NCI-H1436 treated with DMSO at 0.1 percent for 48 hours (cell line): ENCODE measurements at regions not wholly inside any gene's neighbourhood (a gene's known extent, or its start where the extent isn't known, plus 50 kb on each side); places are given as distances from the start of the nearest gene placed in this dataset.

Source experiments
- DNase-seq: peaks from one replicate; lab custom pipeline; 2025; lab: John Stamatoyannopoulos, UW

DNA sequence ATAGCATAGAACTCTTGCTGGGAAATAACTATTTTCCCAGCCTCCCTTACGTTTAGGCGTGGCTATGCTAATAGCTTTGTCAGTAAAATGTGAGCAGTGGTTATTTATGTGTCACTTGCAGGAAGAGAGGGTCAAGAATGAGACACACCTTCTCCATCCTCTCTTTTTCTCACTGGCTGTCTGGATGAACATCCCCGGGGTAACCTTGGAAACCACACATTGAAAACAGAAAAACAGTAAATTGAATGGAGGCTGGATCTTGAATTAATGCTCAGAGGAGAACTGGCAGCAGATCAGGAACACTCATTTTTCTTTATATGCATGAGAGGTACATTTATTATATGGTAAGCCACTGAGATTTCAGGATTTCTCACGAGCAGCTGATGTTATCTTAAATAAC, 127.6 kb downstream of the DNAJB9 start:
- no peak for DNase-seq

DNA sequence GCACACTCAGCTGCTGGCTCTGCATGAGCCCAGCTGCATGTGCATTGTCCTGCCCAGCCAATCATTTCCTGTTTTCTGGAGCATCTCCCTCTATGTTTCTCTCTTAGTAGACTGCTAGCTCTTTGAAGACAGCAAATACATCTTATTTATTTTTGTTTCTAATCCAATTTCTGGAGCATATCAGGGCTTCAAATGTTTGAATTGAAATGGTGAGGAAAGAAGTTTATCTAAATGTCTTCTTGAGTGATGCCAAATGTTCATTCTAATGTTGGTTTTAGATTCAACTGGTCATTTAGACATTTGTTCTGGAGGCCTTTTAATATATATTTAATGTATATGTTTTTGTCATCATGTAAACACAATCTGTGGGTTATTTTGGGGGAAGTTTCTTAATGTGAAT, 141.9 kb downstream of the DNAJB9 start:
- no peak for DNase-seq

DNA sequence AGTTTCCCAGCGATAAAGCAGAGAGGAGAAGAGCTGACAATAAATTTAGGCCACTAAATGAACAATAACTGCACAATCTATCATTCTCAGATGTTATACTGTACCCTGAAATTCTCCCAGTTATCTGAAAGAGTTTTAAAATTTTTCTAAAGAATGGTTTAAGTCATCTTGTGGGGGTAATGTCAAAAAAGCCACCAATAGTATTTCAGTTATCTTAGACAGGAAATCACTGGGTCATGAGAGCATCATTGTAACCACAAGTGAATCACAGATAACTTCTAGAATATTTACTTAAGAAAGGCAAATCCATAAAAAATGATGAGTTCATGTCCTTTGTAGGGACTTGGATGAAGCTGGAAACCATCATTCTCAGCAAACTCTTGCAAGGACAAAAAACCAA, 147.1 kb downstream of the DNAJB9 start:
- no peak for DNase-seq

DNA sequence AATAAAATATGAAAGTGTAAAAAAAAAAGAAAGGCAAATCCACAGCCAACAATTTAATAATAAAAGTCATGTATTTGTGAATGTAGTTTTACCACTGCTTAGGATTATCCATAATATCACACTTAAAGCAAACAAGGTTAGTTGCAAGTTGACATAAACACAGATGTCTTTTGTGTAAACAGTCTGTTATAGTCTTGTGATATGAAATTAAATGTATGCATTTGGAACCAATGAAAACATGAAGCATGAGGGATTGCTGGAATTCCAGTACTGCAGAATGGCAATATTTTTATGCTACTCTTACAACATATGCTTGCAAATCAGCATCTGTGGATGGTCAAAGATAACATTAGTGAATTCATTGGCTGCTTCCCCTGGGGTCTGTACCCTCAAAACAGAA, 148.1 kb downstream of the DNAJB9 start:
- no peak for DNase-seq

DNA sequence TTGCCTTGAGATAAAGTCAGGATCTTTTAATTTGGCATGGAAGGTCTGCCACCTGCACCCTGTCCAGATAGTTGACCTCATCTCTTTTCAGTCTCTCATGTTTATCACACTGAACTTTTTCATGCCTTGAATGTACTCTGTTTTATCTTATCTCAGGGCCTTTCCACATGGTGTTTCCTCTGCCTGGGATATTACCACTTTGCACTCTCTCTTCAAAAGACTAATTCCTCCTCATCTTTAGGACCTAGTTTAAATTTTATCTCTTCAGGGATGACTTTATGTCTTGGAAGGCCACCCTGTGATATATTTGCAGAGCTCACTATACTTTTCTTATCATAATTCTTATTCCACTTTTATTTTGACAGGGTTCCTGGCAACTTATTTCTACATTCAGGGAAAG, 150.0 kb downstream of the DNAJB9 start:
- no peak for DNase-seq

DNA sequence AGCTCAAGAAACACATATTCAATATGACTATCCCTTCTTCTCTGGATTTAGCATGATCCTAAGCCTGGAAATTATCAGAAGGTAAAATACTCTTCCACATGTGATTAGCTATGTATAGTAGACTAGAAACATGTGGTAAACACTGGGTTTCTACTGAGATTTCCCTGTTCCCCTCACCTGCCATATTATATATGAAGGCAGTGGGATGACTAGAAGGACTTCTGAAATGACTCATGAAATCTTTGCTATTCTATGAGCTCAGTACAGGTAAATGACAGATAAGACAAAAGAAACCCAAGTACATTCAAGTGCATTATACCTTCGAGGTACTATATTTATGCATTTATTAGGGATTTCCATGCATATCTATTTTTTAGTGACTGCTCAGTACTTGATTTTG, 152.9 kb downstream of the DNAJB9 start:
- DNase-seq, result no peak

DNA sequence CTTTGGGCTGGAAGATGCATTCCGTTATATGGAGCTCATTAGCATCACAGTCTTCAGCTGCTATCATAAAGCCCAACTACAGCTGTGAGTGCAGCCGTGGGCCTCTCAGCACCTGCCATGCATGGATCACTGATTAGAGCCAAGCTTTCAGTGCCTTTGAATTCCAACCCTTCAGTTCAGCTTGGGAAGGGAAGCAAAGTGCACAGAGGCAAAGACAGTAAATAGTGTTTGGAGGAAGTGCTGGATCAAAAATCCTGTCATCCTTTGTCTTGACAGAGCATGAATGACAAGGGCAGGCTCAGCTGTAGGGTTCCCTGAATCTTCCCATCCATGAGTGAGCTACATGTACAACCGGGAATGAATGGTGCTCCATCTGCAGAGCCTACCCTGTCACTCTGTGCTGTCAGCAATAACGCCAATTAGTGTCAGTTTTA, 153.7 kb downstream of the DNAJB9 start:
- no peak for DNase-seq

DNA sequence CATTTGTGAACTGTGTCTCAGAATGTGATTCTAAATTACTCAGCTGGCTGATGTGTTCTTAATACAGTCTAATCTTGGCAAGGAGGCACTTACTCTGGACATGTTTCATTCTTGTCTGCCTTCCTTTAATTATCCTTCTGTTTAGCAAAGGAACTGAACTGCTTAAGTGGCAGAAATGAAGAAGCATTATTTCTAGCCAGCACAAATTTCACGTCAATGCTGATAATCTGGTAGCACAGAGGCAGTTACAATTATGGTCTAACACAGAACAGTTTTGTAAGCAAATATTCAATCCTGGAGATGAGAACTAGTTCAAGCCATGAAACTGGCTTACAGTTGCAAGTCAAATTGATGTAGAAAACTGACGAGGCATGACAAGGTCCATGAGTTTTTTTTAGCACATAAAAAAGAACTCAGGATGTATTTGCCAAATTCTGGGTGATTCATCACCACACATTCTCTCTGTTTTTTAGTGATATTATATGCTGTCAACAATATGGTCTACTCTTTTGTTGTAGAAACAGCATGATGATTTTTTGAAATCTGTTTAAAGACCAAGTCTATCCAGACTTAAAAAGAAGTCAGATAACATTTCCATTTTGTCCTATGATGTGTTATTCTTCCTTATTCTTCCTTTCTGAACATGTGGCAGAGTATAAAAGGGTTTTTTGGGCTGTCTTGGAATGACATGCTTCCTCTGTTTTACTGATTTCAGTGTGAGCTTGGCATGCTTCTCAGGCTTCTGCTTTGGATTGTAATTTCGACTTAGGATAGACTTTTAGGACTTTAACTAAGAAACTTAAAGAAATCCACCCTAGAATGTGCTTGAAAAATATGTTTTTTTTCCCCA, 154.8 kb downstream of the DNAJB9 start:
- no peak for DNase-seq

DNA sequence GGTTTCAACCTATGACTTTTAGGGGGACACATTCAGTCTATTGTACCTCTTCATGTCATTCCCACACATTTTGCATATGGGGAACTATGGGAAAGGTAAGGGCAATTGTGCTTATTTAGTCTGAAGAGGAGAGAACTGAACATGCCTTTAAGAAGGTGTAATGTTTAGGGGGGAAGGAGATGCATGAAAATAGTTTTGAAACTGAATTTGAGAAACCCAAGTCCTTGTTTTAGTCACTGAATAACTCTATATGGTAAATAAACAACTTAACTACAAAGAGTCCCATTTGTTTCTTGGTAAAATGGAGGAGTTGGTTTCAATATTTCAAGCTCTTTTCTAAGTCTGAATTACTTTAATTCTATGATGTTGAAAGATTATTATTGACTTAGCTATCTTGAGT, 166.1 kb downstream of the DNAJB9 start:
- DNase-seq, result no peak

DNA sequence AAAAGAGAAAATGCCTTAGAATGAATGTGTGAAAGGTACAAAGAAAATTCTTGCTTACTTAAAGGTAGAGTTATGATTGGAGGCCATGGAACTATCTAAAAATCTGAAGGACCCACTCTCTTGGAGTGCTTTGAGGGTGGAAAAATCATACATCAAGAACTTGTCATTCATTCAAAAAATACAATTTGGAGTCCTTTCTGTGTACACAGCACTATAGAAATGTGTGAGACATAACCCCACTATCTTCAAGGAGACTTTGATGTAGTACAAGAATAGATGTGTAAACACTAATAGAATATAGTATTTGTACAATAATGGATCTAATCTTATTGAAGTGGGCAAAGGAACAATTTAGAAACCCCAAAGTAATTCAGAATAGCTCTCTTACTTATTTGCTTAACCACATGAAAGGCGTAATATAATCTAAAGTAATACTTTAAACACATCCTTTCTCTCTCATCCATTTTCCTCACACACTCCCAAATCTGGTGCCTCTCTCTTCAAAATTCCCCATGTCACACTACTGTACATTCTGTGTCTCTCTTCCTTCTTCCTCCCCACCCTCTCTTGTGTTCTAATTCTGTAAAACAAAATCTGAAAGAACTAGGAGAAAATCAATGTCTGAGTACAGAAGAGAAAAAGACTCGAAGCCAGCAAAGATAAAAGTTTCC, 166.7 kb downstream of the DNAJB9 start:
- DNase-seq, result no peak

DNA sequence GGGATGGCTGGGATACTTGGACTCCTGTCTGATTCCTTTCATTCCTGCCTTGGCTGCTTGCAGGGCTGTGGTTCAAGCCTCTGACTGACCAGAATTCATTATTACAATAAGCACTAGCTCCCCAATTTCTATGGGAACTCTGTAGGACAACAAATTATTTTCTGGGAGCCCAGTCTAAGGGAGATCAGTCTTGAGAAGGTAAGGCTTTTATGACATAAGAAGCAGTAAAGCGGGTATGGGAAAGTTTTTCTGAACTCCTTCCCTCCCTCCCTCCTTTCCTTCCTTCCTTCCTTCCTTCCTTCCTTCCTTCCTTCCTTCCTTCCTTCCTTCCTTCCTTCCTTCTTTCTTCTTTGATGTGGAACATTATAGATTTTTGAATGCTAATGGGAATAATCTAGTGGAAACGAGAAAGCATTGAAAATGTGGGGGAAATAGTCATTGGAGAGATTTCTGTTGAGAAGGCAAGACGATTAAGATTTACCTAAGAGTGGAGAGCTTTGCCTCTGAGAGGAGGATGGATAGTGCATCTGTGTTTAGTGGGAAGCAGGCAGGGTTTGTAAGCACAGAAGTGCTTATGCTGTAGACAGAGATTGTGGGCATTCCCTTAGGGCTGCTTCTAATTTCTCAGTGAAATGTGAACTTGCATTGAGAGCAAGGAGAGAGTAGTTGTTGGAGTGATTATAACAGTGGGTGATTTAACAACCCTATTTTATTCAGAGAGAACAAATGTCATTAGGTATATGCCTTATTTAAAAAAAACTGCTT, 201.5 kb downstream of the DNAJB9 start:
- no peak for DNase-seq

DNA sequence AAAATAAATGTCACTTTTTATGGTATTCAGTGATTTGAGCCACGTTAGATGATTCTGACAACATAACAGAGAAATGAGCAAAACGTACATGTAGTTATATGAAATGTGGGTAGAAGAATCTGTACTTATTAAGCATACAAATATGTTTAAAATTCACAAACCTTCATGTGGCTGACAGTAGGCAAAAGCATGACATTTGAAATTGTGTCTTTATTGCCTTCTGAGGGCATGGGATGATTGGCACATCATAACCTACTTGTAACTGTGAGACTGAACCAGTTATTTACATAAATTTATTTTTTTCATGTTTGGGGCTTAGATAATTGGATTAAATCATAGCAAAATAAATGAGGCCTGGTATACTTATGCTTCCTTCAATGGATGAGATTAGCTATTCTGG, 202.2 kb downstream of the DNAJB9 start:
- no peak for DNase-seq

DNA sequence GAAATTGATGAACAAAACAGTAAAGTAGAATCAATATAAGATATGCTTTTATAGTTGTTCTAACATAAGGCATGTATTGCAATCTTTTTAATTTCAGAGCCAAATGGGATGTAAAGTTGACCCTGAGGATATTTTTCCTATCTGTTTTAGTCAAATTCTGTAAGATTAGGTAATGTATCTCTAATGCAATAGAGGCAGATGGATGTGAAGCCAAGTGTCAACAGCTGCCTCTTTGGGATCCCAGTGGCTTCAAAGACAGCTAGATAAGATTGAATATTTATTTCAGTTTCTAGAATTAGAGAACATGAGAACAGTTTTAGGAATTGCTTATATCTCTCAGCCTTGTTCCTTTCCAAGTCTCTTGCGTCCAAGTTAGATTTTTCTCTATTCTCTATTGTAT, 208.3 kb downstream of the DNAJB9 start:
- DNase-seq, result no peak

DNA sequence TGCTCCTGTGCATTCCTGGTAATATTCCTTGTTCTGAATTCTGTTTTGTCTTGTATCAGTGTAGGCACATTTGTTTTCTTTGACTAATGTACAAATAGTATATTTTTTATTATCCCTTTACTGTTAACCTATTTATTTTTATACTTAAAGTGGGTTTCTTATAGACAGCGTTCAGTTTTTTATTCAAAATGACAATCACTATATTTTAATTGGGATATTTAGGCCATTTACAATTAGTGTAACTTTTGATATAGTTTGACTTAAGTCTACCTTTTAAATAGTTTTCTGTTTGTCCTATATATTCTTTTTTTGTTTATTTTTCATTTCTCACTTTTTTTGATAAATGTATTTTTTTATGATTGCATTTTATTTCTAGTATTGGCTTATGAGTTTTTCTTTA, 219.8 kb downstream of the DNAJB9 start:
- DNase-seq, result no peak

DNA sequence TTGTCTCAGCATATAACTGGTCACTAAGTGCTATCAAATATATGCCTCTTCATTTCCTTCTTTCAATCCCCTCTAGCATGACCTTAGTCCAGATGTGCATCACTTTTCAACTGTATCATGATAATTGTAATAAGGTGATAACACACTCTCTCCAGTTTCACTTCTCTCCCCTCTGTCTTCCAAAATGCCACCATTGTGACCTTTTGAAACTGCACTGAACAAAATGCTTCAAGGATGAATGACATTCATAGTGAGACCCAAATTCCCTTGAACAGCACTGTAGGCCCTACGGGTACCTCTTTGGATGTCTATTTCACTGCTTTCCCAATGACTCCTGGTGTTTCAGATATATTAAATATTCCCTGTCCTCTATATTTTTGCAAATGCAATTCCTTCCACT, 224.8 kb downstream of the DNAJB9 start:
- no peak for DNase-seq

DNA sequence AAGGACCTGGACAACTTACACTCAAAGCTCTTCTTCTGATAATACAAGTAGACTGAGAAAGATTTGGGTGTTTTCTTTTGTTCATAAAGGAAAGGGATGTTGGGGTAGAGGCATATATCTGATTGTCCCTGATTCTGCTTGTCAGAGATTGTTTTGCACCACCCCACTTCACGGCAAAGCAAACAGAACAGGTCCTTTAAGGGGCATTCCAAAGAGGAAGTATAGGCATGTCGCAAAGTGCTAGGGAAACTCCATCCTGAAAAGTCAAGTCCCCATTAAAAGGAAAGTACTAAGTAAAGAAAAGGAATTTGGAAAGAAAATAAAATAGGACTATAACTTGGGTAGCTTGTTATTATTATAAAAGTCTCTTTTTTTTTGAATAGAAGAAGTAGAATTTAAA, 233.0 kb downstream of the DNAJB9 start:
- no peak for DNase-seq

DNA sequence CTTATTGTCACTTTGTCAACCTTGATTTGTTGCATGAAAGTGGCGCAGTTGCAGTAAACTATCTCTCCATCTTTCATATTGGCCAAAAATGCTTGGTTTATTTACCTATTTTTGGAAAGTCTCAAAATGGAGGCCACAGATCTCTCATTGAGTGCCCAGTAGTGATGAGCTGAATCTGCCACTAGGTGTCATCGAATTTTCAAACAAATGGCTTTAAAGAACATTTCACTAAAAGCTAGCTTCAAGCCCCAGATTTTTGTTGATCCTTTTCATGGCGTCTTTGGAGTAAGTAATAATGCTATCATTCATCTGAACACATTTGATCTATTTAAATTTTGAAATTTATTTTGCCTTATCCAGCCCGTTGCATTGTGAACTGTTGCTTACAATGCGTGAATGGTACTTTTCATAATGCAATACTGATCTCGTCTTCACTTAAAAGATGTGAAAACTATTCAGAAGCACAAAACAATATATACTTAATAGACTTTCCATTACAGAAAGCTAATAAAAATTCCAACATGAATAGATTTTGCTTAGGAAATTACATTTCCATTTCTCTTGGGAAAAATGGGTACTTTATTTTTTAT, 236.2 kb downstream of the DNAJB9 start:
- no peak for DNase-seq

DNA sequence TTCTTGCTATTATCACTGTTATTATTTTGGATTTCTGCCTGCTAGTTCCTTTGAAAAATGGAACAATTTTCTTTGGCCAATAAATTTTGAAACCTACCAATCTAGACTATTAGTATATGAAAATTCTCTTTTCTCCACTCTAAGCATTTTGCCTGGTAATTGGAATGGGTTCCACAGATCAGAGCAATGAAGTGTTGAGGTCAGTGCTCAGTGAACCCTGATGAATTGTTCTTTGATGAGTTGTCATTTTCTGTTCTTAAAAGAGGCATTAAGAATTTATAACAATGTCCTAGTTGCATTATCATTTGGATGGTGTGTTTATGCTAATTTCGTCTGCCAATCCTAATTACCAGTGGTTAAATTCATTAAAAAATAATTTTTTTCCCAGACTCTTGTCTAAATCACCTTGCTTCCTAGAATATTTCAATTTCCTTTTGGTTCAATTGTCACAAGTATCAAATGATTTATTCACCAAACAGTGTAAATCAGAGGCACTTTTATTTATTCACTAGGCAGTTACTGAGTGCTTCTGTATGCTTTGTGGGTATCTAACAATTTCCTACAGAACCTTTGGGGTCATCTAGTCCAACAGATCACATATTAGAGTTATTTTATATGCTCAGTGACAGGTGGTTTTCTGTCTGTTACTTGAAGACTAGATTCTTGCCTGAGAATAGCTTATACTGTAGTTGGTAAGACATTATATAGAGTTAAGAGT, 239.0 kb downstream of the DNAJB9 start:
- no peak for DNase-seq

DNA sequence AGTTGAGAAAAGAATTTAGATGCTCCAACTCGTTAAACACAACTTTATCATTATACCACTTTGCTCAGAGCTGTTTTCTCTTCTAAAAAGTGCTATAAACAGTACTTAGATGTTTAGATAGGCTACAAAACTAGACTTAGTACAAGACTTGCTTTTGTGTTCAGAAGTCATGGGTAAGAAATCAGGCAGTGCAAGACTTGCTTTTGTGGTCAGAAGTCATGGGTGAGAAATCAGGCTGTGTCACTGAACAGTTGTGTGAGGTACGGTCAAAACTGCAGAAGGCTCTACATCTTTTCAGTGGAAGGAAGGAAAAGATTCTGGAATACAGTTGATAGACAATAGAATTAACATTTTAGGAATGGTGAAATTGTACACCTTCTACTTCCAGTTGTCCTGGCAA, 239.7 kb downstream of the DNAJB9 start:
- DNase-seq, result no peak

DNA sequence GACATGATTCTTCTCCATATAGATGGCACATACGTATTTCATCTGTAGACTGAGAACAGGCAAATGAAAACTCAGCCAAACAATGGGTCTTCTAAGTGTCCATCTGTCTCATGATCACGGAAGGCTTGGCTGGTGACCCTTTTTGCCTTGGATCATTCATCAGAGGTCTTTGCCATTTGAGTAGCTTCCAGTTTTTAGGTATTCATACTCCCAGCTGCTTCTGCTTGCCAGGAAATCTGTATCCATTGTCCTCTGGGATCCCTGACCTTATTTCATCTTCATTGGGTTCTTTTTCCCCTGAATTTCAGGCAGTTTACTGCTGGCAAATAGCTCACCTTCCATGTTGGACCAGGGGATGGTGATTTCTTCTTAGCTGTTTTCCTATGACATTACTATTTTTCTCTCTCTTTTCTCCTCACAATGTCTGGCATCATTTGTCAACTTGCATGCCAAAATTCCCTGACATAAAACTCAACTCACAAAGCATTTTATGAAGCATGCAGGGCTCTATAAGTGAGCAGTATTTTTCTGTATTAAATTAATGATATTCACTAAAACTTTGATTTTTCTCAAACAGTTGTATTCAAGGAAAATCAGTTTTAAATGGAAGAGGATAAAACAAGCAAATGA, 241.2 kb downstream of the DNAJB9 start:
- DNase-seq, result no peak

DNA sequence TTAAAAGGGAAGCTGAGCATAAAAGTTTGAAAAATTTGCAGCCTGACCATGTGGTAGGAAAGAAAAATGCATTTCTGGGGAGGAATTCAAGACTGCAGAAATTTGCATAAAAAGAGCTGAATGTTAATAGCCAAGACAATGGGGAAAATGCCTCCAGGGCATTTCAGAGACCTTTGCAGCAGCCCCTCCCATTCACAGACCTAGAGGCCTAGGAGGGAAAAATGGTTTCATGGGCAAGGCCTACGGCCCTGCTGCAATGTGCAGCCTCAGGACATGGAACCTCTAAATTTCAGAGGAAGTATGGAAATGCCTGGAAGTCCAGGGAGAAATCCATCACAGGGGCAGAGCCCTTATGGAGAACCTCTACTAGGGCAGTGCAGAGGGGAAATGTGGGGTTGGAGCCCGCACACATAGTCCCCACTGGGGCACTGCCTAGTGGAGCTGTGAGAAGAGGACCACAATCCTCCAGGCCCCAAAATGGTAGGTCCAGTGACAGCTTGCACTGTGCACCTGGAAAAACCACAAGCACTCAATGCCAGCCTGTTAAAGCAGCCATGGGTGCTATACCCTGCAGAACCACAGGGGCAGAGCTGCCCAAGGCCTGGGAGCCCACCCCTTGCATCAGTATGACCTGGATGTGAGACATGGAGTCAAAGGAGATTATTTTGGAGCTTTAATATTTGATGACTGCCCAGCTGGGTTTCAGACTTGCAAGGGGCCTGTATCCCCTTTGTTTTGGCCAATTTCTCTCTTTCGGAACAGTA, 243.8 kb downstream of the DNAJB9 start:
- no peak for DNase-seq
